Panc1 (cell line): ENCODE measurements at regions not wholly inside any gene's neighbourhood (a gene's known extent, or its start where the extent isn't known, plus 50 kb on each side); places are given as distances from the start of the nearest gene placed in this dataset.
"Not testable (repeated sequence)": the region's sequence is repeated elsewhere in the genome, so short reads cannot be mapped to it uniquely, and the experiment has no call there.

Experiments used
- ATAC-seq: fragments of 200-7000 bp; cut with Tn5 transposase; 2 replicates; pipeline ENCODE4 v1.9.1; 2020; ENCODE audit warnings: mild to moderate bottlenecking, moderate library complexity
- BruUV-seq: library from RNA; stranded (reverse); fragments of 400-500 nt; replicated peaks from 2 replicates; lab custom pipeline; 2021; lab: Mats Ljungman, UMichigan
- CTCF ChIA-PET: fragments of 300-600 bp; sonication (Branson Sonifier 250); formaldehyde crosslinking; loops from one replicate; lab custom pipeline; 2022; ENCODE audit warnings: antibody characterized with exemption; lab: Charles Lee
- POLR2A ChIA-PET: fragments of 300-600 bp; sonication (Branson Sonifier 250); formaldehyde crosslinking; loops from one replicate; lab custom pipeline; 2022; ENCODE audit warnings: antibody characterized with exemption; lab: Charles Lee
- DNase-seq: peaks from one replicate; pipeline ENCODE4 v3.0.0-alpha.2; 2010; ENCODE audit warnings: low read depth, low spot score
- H3K27ac ChIP-seq: 2 replicates; pipeline ENCODE4 v1.5.1; 2011; ENCODE audit warnings: mild to moderate bottlenecking, low read length, inconsistent platforms
- H3K27me3 ChIP-seq: fragments of 200-500 bp; sonication (Bioruptor generic); 2 replicates; pipeline ENCODE4 v1.6.0; 2014; ENCODE audit warnings: low read length, inconsistent platforms; ENCODE audit not compliant: control insufficient read depth, insufficient read depth
- H3K36me3 ChIP-seq: fragments of 200-500 bp; sonication (Bioruptor generic); 2 replicates; pipeline ENCODE4 v1.5.1; 2014; ENCODE audit warnings: inconsistent platforms, mild to moderate bottlenecking, low read length, moderate library complexity; ENCODE audit not compliant: control insufficient read depth, insufficient read depth
- H3K4me1 ChIP-seq: 2 replicates; pipeline ENCODE4 v1.5.1; 2011; ENCODE audit warnings: inconsistent platforms, mild to moderate bottlenecking, low read length, moderate library complexity; ENCODE audit not compliant: control insufficient read depth, insufficient read depth
- H3K4me3 ChIP-seq, 2 experiments: 2 replicates each; pipeline ENCODE4 v1.5.1; 2011 to 2012; ENCODE audit warnings: low read depth in 2 of 2, low read length in 2 of 2, mild to moderate bottlenecking in 2 of 2, inconsistent platforms in 1 of 2, moderate library complexity in 1 of 2
- H3K9me3 ChIP-seq: fragments of 200-500 bp; sonication (Bioruptor generic); 2 replicates; pipeline ENCODE4 v1.5.1; 2014; ENCODE audit warnings: low read depth, mild to moderate bottlenecking, inconsistent platforms, low read length, moderate library complexity; ENCODE audit not compliant: control insufficient read depth, insufficient read depth
- CTCF ChIP-seq: fragments of 450-650 bp; IDR thresholded peaks from 2 replicates; pipeline ENCODE4 v1.5.1; 2017; ENCODE audit warnings: mild to moderate bottlenecking
- POLR2AphosphoS5 ChIP-seq: IDR thresholded peaks from 2 replicates; pipeline ENCODE4 v1.6.1; 2012; ENCODE audit warnings: mild to moderate bottlenecking, low read depth, low read length, moderate library complexity
- REST ChIP-seq, 2 experiments: IDR thresholded peaks; 2 replicates each; pipeline ENCODE4 v1.6.1; 2011 to 2012; ENCODE audit warnings: low read depth in 2 of 2, control low read depth in 1 of 2, low read length in 1 of 2, mild to moderate bottlenecking in 1 of 2, moderate library complexity in 1 of 2; ENCODE audit not compliant: insufficient read depth in 1 of 2
- SIN3A ChIP-seq: IDR thresholded peaks from 2 replicates; pipeline ENCODE4 v1.6.1; 2012; ENCODE audit warnings: low read depth, mild to moderate bottlenecking, low read length, moderate library complexity, borderline replicate concordance; ENCODE audit not compliant: insufficient read depth
- TCF7L2 ChIP-seq: IDR thresholded peaks from 2 replicates; pipeline ENCODE4 v1.6.1; 2011; ENCODE audit warnings: mild to moderate bottlenecking, low read depth, low read length, inconsistent platforms
- in situ Hi-C: cut with HindIII; loops from 2 replicates; pipeline ENCODE4 v1.10.0; 2016; ENCODE audit warnings: low sequenced_read_pairs, low pct_unique_long_range_greater_than_20kb
- intact Hi-C: fragments of 100-400 bp; cut with micrococcal nuclease; formaldehyde crosslinking; loops from one replicate; pipeline ENCODE4 v1.10.0; 2022; ENCODE audit not compliant: unreplicated experiment

- H3K27me3 ChIP-seq, DNase-seq, CTCF ChIA-PET, POLR2A ChIA-PET, H3K4me3 ChIP-seq, ATAC-seq, intact Hi-C loops, BruUV-seq, H3K9me3 ChIP-seq, H3K27ac ChIP-seq, in situ Hi-C loops, H3K36me3 ChIP-seq, H3K4me1 ChIP-seq: not testable (repeated sequence)
Measured at GRCh38 chr1:95167503-95167902, 50.3 kb downstream of the TLCD4 start.

- POLR2A ChIA-PET: no interaction called here
- BruUV-seq: no TSS peak
- no peak overlapping the region for H3K27ac ChIP-seq
- no peaks in the 10 kb centered on the region for H3K36me3 ChIP-seq
- intact Hi-C loops: no loop called here
- no peak for TF ChIP-seq TCF7L2
- TF ChIP-seq SIN3A: no peak
- no peak for TF ChIP-seq REST (IDR thresholded peaks at IDR 0.05; ENCODE audit: insufficient read depth in 1 of 2, low read depth in 2 of 2, low read length in 1 of 2)
- no peak for TF ChIP-seq POLR2AphosphoS5
- TF ChIP-seq CTCF: no peak
- H3K27me3 ChIP-seq: no peaks in the 10 kb centered on the region
- H3K9me3 ChIP-seq: no peaks in the 10 kb centered on the region
- CTCF ChIA-PET: interaction anchor here (0.6 kb wide), 1 partner anchor 29 kb away, joined by 3 read pairs; no protein-coding TSS in a partner anchor
- DNase-seq: no peak
- in situ Hi-C loops: no loop called here
- ATAC-seq: no peak
- no peak overlapping the region for H3K4me3 ChIP-seq
- no peaks in the 10 kb centered on the region for H3K4me1 ChIP-seq
Measured at GRCh38 chr1:95168028-95168427, 50.9 kb downstream of the TLCD4 start.

GRCh38 chr1:95168761-95169351 lies 51.7 kb downstream of the TLCD4 start:
- DNase-seq: no peak
- POLR2A ChIA-PET: no interaction called here
- no peak overlapping the region for H3K27ac ChIP-seq
- intact Hi-C loops: no loop called here
- TF ChIP-seq SIN3A (no peak), TCF7L2 (no peak), REST (IDR thresholded peaks at IDR 0.05; ENCODE audit: insufficient read depth in 1 of 2, low read depth in 2 of 2, low read length in 1 of 2) (no peak), CTCF (no peak), POLR2AphosphoS5 (no peak)
- CTCF ChIA-PET: interaction anchor here (0.6 kb wide), 1 partner anchor 28 kb away, joined by 3 read pairs; no protein-coding TSS in a partner anchor
- H3K27me3 ChIP-seq: no peaks in the 10 kb centered on the region
- ATAC-seq: no peak
- H3K9me3 ChIP-seq: no peaks in the 10 kb centered on the region
- in situ Hi-C loops: no loop called here
- H3K4me1 ChIP-seq: no peaks in the 10 kb centered on the region
- H3K4me3 ChIP-seq: no peak overlapping the region
- BruUV-seq: no TSS peak
- H3K36me3 ChIP-seq: no peaks in the 10 kb centered on the region
